HG02642 (cell line): ENCODE measurements at regions not wholly inside any gene's neighbourhood (a gene's known extent, or its start where the extent isn't known, plus 50 kb on each side); places are given as distances from the start of the nearest gene placed in this dataset.
"Not testable (repeated sequence)": the region's sequence is repeated elsewhere in the genome, so short reads cannot be mapped to it uniquely, and the experiment has no call there.

Source experiments
- ATAC-seq: cut with Tn5 transposase; IDR thresholded peaks from one replicate; pipeline ENCODE4 v1.9.1; 2021; ENCODE audit warnings: mild to moderate bottlenecking; ENCODE audit not compliant: unreplicated experiment, poor library complexity

GRCh38 chr4:97396097-97396496 is 747.2 kb downstream of the STPG2 start:
- no peak for ATAC-seq

GRCh38 chr4:97396605-97397004 is 746.7 kb downstream of the STPG2 start:
- no peak for ATAC-seq

DNA sequence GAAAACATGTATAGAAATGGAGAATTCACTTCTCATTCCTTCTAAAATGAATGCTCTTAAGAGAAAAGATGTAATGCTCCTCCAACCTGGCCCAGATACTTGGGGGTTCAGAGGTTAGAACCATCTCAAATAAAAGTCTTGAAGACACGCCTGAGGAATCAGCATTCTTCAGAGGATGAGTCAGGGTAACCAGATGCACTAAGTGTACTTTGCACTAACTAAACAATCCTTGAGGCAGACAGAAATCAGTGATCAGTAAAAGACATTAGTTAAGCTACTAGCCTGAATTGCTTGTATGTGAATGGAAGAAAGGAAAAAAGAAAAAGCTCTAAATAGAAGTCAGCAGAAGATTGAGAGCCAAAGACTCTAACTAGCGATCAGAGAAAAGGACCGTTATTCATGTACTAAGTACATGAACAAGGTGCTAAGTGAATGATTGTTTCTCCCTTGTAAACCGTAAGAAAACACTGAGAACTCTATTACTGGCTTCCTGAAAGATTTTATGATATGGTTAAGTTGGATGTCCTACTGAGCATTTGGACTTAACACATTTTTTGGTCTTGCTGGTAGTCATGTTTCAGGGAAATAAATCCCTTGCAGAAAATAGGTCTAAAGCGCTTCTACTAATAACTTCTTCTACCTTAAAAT is 738.3 kb downstream of the STPG2 start:
- ATAC-seq, result no peak

- ATAC-seq, result no peak
Measured at GRCh38 chr4:97411356-97411755, 731.9 kb downstream of the STPG2 start.

GRCh38 chr4:97412331-97412730 is 730.9 kb downstream of the STPG2 start:
- ATAC-seq, result no peak

- ATAC-seq, result no peak
Measured at GRCh38 chr4:97414161-97414560, 729.1 kb downstream of the STPG2 start.

GRCh38 chr4:97432551-97432950 is 710.7 kb downstream of the STPG2 start:
- ATAC-seq, result no peak

GRCh38 chr4:97437998-97438705 is 705.1 kb downstream of the STPG2 start:
- not testable (repeated sequence) for ATAC-seq

- ATAC-seq, result no peak
Measured at GRCh38 chr4:97453186-97453585, 690.1 kb downstream of the STPG2 start.

DNA sequence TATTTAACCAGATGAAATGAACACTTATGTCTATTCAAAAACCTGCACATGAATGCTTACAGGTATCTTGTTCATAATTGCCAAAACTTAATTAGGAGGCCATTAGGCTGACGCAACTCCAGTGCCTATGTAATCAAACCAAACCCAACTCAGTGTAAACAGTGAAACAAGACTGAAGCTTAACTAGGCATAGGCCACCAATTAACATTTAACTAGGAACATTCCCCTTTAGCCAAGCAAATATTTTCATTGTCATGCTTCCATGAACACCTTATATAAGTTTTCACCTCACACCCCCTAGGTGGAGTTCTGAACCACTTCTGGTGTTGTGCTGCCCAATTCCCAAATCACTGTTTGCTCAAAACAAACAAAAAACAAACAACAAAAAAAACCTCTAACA is 686.0 kb downstream of the STPG2 start:
- ATAC-seq, result no peak

- ATAC-seq, result no peak
Measured at GRCh38 chr4:97468272-97468671, 675.0 kb downstream of the STPG2 start.

GRCh38 chr4:97475621-97476020 is 667.7 kb downstream of the STPG2 start:
- no peak for ATAC-seq

DNA sequence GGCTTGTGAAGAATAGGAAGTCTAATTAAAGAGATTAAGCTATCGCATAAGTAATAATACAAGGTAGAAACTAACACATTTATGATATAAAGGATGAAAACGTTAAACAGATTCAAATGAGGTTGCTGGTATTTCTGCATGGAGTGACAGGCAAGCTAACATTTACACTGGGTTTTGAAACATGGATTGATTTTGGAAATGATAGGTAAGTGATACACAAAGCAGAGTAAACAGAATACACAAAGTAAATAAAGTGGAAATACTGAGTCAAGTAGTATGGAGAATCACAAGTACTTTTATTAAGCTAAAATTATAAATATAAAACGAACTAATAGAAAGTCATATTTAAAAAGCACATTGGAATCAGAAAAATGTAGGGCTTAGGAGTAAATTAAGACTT is 665.3 kb downstream of the STPG2 start:
- ATAC-seq, result no peak

- ATAC-seq, result no peak
Measured at GRCh38 chr4:97479388-97479787, 663.9 kb downstream of the STPG2 start.

- no peak for ATAC-seq
Measured at GRCh38 chr4:97491856-97492255, 651.4 kb downstream of the STPG2 start.

DNA sequence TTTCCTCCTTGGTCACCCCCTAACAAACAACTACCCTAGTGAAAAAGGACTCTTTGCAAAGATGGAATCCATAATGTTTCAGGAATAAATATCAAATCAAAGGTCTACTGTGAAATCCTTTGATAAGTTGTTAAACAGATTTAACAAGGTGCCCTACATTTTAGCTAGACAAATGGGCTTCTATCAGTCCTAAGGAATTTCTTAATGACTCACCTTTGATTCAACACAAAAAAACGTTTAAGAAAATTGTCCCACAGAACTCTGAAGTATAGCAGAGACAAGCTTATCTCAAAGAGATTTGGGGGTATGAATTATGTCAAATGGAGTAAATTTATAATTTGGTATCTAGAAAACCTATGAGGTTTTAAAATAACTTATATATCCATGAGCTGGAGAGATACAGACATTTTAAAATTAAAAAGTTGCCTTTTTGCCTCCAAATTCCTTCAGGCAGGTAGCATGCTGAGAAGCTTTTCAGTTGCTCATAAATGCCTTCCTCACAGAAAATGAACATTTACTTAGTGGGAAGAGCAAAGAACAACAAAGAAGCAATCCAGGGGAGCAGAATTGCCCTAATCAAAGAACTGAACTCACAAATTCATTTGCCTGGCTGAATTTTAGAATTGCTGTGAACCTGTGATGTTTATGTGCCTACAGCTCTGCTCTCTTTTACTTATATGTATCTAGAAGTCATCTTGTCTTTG is 649.3 kb downstream of the STPG2 start:
- no peak for ATAC-seq

DNA sequence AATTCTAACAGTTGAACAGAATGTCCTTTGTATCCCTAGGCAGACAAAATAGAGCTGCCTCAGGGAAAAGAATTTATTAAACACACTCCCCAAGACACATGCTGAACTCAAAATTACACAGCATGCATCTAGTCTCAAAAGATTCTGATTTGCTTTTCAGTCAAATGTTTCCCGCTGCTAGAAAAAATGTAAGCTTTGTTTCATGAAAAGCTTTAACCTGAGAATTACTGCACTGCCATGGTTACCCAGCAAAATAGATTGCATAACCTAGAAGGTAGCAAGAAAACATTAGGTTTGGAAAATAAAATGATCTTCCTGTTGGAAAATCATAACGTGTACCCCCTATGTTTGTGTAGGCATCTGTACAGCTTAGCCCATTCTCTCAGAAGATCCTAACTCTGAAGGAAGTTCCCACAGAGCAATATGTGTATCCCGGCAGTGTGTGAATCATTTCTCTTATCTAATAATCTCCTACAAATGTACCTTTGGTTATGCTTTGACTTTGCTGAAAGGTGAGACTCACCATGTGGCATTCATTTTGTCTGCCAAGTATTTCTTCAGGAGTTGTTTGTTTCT is 646.9 kb downstream of the STPG2 start:
- ATAC-seq, result no peak

DNA sequence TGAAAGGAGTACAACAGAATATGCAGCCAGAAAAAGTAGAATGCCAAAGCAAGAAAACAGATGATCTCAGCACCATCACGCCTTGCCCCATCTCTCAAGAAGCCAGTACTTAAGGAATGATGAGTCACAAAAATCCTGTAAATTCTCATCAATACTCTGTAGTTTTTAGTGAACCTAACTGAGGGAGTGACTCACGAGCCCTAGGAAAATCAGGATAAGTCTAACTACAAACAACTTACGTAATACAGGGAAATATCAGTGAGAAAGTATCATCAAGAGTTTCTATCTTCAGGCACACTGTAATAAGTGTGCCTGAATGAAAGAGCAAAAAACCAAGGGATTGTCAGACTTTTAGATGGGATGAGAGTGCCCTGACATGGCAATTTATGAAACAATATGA is 644.4 kb downstream of the STPG2 start:
- ATAC-seq, result no peak

GRCh38 chr4:97500423-97500822 is 642.9 kb downstream of the STPG2 start:
- peak; percentile 96 for ATAC-seq

GRCh38 chr4:97504713-97505112 is 638.6 kb downstream of the STPG2 start:
- ATAC-seq, result no peak

DNA sequence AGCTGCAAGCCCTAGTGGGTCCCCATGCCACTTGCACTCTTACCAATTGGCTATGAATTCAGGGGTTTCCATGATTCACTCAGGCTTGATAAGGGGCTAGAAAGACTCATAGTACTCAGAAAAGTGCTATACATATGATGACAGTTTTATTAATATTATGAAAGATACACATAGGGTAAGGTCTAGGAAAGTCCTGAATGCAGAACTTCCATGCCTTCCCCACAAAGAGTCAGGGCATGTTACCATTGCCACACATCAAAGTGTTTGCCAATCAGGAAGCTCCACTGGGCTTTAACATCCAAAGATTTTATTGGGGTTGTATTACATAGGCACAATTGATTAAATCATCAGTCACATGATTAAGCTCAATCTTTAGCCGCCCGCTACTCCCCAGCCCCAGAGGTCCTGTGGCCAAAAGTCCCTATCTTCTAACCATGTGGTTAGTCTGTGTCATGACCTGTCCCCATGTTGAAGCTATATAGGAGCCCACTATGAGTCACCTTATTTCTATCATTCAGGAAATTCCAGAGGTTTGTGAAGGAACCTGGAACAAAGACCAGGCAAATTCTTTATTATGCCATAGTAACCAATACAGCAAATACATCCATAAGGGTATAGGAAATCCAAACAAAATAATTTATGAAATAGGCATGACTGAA is 635.6 kb downstream of the STPG2 start:
- no peak for ATAC-seq
